ENCODE measurements at regions not wholly inside any gene's neighbourhood (a gene's known extent, or its start where the extent isn't known, plus 50 kb on each side); places are given as distances from the start of the nearest gene placed in this dataset.
A peak's percentile ranks its signal among the peaks of the same experiment; 100 is the strongest.
"Not testable (repeated sequence)": the region's sequence is repeated elsewhere in the genome, so short reads cannot be mapped to it uniquely, and the experiment has no call there.

- intact Hi-C loops (cut with DNase I): no loop called here
- DNase-seq (ENCODE audit: low spot score): no peak
Measured at GRCh38 chr2:239739206-239739605, 285.9 kb downstream of the NDUFA10 start.

- intact Hi-C loops (cut with DNase I): no loop called here
- no peak for DNase-seq (ENCODE audit: low spot score)
Measured at GRCh38 chr2:239738159-239738558, 287.0 kb downstream of the NDUFA10 start.

- no peak for DNase-seq (ENCODE audit: low spot score)
- intact Hi-C loops (cut with DNase I): no loop called here
Measured at GRCh38 chr2:239737144-239737463, 288.0 kb downstream of the NDUFA10 start.

GRCh38 chr2:239736358-239737143 is 288.6 kb downstream of the NDUFA10 start:
- DNase-seq (ENCODE audit: low spot score): no peak
- intact Hi-C loops (cut with DNase I): no loop called here

- intact Hi-C loops (cut with DNase I): no loop called here
- no peak for DNase-seq (ENCODE audit: low spot score)
Measured at GRCh38 chr2:239735829-239736357, 289.2 kb downstream of the NDUFA10 start.

- intact Hi-C loops (cut with DNase I): no loop called here
- DNase-seq (ENCODE audit: low spot score): no peak
Measured at GRCh38 chr2:239735131-239735828, 289.9 kb downstream of the NDUFA10 start.

- no peak for DNase-seq (ENCODE audit: low spot score)
- intact Hi-C loops (cut with DNase I): no loop called here
Measured at GRCh38 chr2:239734436-239735005, 290.6 kb downstream of the NDUFA10 start.

- DNase-seq (ENCODE audit: low spot score): peak; percentile 12
- intact Hi-C loops (cut with DNase I): no loop called here
Measured at GRCh38 chr2:239732666-239733010, 292.5 kb downstream of the NDUFA10 start.

GRCh38 chr2:239731998-239732665 is 293.0 kb downstream of the NDUFA10 start:
- peak; percentile 44 for DNase-seq (ENCODE audit: low spot score)
- intact Hi-C loops (cut with DNase I): no loop called here

- intact Hi-C loops (cut with DNase I): no loop called here
- DNase-seq (ENCODE audit: low spot score): peak; percentile 20
Measured at GRCh38 chr2:239731422-239731821, 293.7 kb downstream of the NDUFA10 start.

GRCh38 chr2:239730897-239731296 is 294.2 kb downstream of the NDUFA10 start:
- intact Hi-C loops (cut with DNase I): no loop called here
- DNase-seq (ENCODE audit: low spot score): no peak

- DNase-seq (ENCODE audit: low spot score); intact Hi-C loops (cut with DNase I): not testable (repeated sequence)
Measured at GRCh38 chr2:239730567-239730882, 294.6 kb downstream of the NDUFA10 start.

- peak; percentile 38 for DNase-seq (ENCODE audit: low spot score)
- intact Hi-C loops (cut with DNase I): no loop called here
Measured at GRCh38 chr2:239729681-239730566, 295.2 kb downstream of the NDUFA10 start.

GRCh38 chr2:239729151-239729550 is 296.0 kb downstream of the NDUFA10 start:
- no peak for DNase-seq (ENCODE audit: low spot score)
- intact Hi-C loops (cut with DNase I): no loop called here

- no peak for DNase-seq (ENCODE audit: low spot score)
Measured at GRCh38 chr2:239728751-239729150, 296.4 kb downstream of the NDUFA10 start.

GRCh38 chr2:239727776-239728600 is 297.2 kb downstream of the NDUFA10 start:
- intact Hi-C loops (cut with DNase I): no loop called here
- peak; percentile 73 for DNase-seq (ENCODE audit: low spot score)

More at GRCh38 chr2:239728751-239729150, 296.4 kb downstream of the NDUFA10 start:
- intact Hi-C loops (cut with DNase I): no loop called here

- intact Hi-C loops (cut with DNase I): no loop called here
- DNase-seq (ENCODE audit: low spot score): peak; percentile 64
Measured at GRCh38 chr2:239727182-239727775, 297.9 kb downstream of the NDUFA10 start.

- intact Hi-C loops (cut with DNase I): no loop called here
- DNase-seq (ENCODE audit: low spot score): peak; percentile 65
Measured at GRCh38 chr2:239726631-239727181, 298.4 kb downstream of the NDUFA10 start.
